Dendritic cell treated with granulocyte-macrophage colony-stimulating factor and Interleukin-4, amounts not matched to agents 40 ng/mL and 50 ng/mL, for 4 days (primary cell): ENCODE measurements at regions not wholly inside any gene's neighbourhood (a gene's known extent, or its start where the extent isn't known, plus 50 kb on each side); places are given as distances from the start of the nearest gene placed in this dataset.

Experiments used
- H3K27ac Mint-ChIP-seq: one replicate; pipeline ENCODE4 v1.8.0; 2022; ENCODE audit warnings: mild to moderate bottlenecking, mixed read lengths
- H3K27me3 Mint-ChIP-seq: one replicate; pipeline ENCODE4 v1.8.0; 2022; ENCODE audit warnings: mild to moderate bottlenecking, mixed read lengths
- H3K36me3 Mint-ChIP-seq: one replicate; pipeline ENCODE4 v1.8.0; 2022; ENCODE audit warnings: low read depth, mixed read lengths
- H3K4me1 Mint-ChIP-seq: one replicate; pipeline ENCODE4 v1.8.0; 2022; ENCODE audit warnings: low read depth, mixed read lengths
- H3K4me3 Mint-ChIP-seq: one replicate; pipeline ENCODE4 v1.8.0; 2022; ENCODE audit warnings: mild to moderate bottlenecking, moderate library complexity, mixed read lengths
- H3K9me3 Mint-ChIP-seq: one replicate; pipeline ENCODE4 v1.8.0; 2022; ENCODE audit warnings: mixed read lengths
- intact Hi-C: fragments of 100-400 bp; cut with micrococcal nuclease; formaldehyde crosslinking; loops from one replicate; pipeline ENCODE4 v1.15.0; 2022

DNA sequence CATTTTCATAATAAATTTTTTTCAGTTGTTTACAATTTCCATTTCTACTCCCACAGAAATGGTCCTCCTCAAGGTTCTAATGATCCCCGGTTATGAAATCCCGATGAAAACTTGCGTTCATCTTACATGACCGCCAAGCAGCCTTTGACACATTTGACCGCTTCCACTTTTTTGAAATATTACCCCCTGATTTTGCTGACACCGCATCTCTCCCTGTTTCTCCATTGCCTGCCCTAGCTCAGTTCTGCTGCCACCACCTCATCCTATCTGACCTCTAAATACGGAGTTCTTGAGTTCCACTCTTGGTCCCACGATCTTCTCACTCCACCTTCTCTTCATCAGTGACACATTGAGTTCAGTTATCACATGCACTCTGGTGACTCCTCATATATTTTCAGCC lies 74.1 kb downstream of the SLC35B3 start:
- no peaks in the 10 kb centered on the region for H3K36me3 Mint-ChIP-seq
- H3K27me3 Mint-ChIP-seq, result no peaks in the 10 kb centered on the region
- no peaks in the 10 kb centered on the region for H3K9me3 Mint-ChIP-seq
- intact Hi-C loops, result no loop called here
- no peaks in the 10 kb centered on the region for H3K4me1 Mint-ChIP-seq
- no peak overlapping the region for H3K27ac Mint-ChIP-seq
- H3K4me3 Mint-ChIP-seq, result no peak overlapping the region

DNA sequence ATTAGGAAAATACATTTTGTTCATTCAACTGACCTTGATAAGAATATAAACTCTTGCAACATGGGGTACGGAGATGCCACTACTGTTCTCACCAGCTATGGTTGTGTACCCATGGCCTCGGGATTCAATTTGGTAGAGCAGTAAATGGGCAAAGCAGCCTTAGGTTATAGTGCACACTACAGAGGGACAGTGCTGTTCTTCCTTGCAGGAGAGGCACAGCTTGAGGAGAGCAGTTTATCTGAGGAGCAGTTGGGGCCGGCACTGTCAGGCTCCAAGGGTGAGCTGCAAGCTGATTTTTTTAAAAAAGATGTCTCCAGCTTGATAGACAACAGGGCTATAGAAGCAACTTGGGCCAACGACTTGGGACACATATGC lies 82.4 kb downstream of the SLC35B3 start:
- H3K9me3 Mint-ChIP-seq, result peaks cover 14% of the 10 kb centered on the region
- no peaks in the 10 kb centered on the region for H3K36me3 Mint-ChIP-seq
- no peak overlapping the region for H3K27ac Mint-ChIP-seq
- intact Hi-C loops, result no loop called here
- H3K4me1 Mint-ChIP-seq, result no peaks in the 10 kb centered on the region
- no peak overlapping the region for H3K4me3 Mint-ChIP-seq
- no peaks in the 10 kb centered on the region for H3K27me3 Mint-ChIP-seq

- no peak overlapping the region for H3K4me3 Mint-ChIP-seq
- H3K27ac Mint-ChIP-seq, result no peak overlapping the region
- peaks cover 14% of the 10 kb centered on the region for H3K9me3 Mint-ChIP-seq
- no peaks in the 10 kb centered on the region for H3K4me1 Mint-ChIP-seq
- H3K36me3 Mint-ChIP-seq, result no peaks in the 10 kb centered on the region
- intact Hi-C loops, result no loop called here
- H3K27me3 Mint-ChIP-seq, result no peaks in the 10 kb centered on the region
Measured at GRCh38 chr6:8352335-8352965, 82.9 kb downstream of the SLC35B3 start.

GRCh38 chr6:8343600-8343999 lies 91.7 kb downstream of the SLC35B3 start:
- H3K9me3 Mint-ChIP-seq, result no peaks in the 10 kb centered on the region
- no peak overlapping the region for H3K4me3 Mint-ChIP-seq
- no peaks in the 10 kb centered on the region for H3K36me3 Mint-ChIP-seq
- intact Hi-C loops, result no loop called here
- H3K27ac Mint-ChIP-seq, result no peak overlapping the region
- H3K4me1 Mint-ChIP-seq, result no peaks in the 10 kb centered on the region
- H3K27me3 Mint-ChIP-seq, result no peaks in the 10 kb centered on the region

- no peaks in the 10 kb centered on the region for H3K4me1 Mint-ChIP-seq
- H3K27me3 Mint-ChIP-seq, result no peaks in the 10 kb centered on the region
- H3K9me3 Mint-ChIP-seq, result no peaks in the 10 kb centered on the region
- no peak overlapping the region for H3K4me3 Mint-ChIP-seq
- no peak overlapping the region for H3K27ac Mint-ChIP-seq
- no peaks in the 10 kb centered on the region for H3K36me3 Mint-ChIP-seq
- intact Hi-C loops, result no loop called here
Measured at GRCh38 chr6:8342241-8342819, 93.0 kb downstream of the SLC35B3 start.

DNA sequence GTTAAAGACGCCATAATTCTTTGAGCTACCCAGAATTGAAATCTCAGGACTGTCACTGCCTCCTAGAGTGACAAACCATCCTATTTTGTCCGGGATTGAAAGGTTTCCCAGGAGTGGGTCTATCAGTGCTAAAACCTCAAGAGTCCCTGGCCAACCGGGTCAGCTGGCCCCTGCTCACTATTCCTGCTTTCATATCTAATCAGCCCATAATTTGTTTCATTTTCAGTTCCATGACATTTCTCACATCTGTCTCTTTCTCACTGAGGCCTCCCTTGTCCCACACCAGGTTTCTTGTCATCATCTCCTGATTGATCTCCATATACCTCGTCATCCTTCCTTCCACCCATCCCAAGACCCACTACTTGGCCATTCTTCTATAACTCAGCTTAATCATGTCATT lies 98.2 kb downstream of the SLC35B3 start:
- Mint-ChIP-seq H3K36me3 (no peaks in the 10 kb centered on the region), H3K4me1 (no peaks in the 10 kb centered on the region), H3K9me3 (no peaks in the 10 kb centered on the region), H3K27me3 (no peaks in the 10 kb centered on the region), H3K27ac (no peak overlapping the region), H3K4me3 (no peak overlapping the region)
- intact Hi-C loops, result no loop called here

GRCh38 chr6:8336406-8337057 lies 98.8 kb downstream of the SLC35B3 start:
- intact Hi-C loops, result no loop called here
- no peak overlapping the region for H3K27ac Mint-ChIP-seq
- no peaks in the 10 kb centered on the region for H3K4me1 Mint-ChIP-seq
- no peak overlapping the region for H3K4me3 Mint-ChIP-seq
- H3K27me3 Mint-ChIP-seq, result no peaks in the 10 kb centered on the region
- no peaks in the 10 kb centered on the region for H3K9me3 Mint-ChIP-seq
- no peaks in the 10 kb centered on the region for H3K36me3 Mint-ChIP-seq

DNA sequence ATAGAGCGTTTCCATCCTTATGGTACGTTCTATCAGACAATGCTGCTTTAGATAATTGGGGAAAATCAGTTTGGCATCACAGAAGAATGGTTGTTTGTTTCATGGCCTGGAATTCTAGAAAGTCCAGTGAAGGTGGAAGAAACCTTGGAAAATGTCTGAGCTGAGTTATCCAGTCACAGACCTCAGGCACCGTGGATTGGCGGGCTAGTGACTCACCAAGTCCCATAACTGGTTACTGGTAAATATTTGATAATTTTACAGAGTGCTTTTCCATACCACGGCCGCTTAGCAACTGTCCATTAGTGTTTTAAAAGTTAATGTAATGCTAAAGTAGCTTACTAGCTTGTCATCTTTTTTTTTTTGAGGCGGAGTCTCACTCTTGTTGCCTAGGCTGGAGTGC lies 99.4 kb downstream of the SLC35B3 start:
- intact Hi-C loops, result no loop called here
- Mint-ChIP-seq H3K27ac (no peak overlapping the region), H3K4me1 (no peaks in the 10 kb centered on the region), H3K36me3 (no peaks in the 10 kb centered on the region), H3K9me3 (no peaks in the 10 kb centered on the region), H3K27me3 (no peaks in the 10 kb centered on the region), H3K4me3 (no peak overlapping the region)

GRCh38 chr6:8335381-8335780 lies 100.0 kb downstream of the SLC35B3 start:
- Mint-ChIP-seq H3K27me3 (no peaks in the 10 kb centered on the region), H3K36me3 (no peaks in the 10 kb centered on the region), H3K27ac (no peak overlapping the region), H3K4me3 (no peak overlapping the region), H3K4me1 (no peaks in the 10 kb centered on the region), H3K9me3 (no peaks in the 10 kb centered on the region)
- intact Hi-C loops, result no loop called here

DNA sequence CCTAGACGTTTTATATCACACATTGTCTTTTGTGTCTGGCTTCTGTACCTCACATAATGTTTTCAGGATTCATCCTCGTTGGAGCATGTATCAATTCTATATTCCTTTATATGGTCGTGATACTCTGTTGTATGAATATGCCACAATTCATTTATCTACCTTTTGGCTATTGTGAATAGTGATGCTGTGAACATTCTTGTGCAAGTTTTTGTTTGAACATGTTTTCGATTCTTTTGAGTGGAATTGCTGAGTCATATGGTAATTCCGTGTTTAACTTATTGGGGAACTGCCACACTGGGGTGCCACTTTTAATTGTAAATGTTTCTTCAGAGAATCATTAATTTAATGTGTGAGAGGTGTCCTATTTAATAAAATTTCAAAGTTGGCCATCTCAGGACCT lies 101.2 kb downstream of the SLC35B3 start:
- H3K4me1 Mint-ChIP-seq, result no peaks in the 10 kb centered on the region
- H3K9me3 Mint-ChIP-seq, result no peaks in the 10 kb centered on the region
- no peak overlapping the region for H3K4me3 Mint-ChIP-seq
- no peaks in the 10 kb centered on the region for H3K36me3 Mint-ChIP-seq
- no peak overlapping the region for H3K27ac Mint-ChIP-seq
- H3K27me3 Mint-ChIP-seq, result no peaks in the 10 kb centered on the region
- intact Hi-C loops, result no loop called here

DNA sequence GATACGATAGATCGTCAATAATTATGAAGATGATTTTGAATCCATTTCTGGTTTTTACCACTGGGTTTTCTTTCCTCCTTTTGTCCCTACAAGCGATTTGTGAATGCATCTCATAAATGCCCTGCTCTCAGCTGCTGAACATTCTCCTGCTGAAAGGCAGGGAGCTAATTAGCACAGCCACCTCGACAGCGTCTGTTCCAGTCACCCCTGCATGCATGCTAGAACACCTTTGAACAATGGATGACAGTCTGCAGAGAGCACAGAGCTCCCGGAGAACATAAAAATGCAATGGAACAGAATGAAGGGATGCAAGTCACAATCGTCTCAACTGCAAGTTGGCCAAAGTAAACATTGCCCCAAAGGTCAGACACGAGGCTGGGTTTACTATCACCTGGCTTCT lies 105.8 kb downstream of the SLC35B3 start:
- no peaks in the 10 kb centered on the region for H3K36me3 Mint-ChIP-seq
- no peaks in the 10 kb centered on the region for H3K4me1 Mint-ChIP-seq
- H3K27me3 Mint-ChIP-seq, result no peaks in the 10 kb centered on the region
- no peaks in the 10 kb centered on the region for H3K9me3 Mint-ChIP-seq
- H3K4me3 Mint-ChIP-seq, result no peak overlapping the region
- intact Hi-C loops, result no loop called here
- H3K27ac Mint-ChIP-seq, result no peak overlapping the region

DNA sequence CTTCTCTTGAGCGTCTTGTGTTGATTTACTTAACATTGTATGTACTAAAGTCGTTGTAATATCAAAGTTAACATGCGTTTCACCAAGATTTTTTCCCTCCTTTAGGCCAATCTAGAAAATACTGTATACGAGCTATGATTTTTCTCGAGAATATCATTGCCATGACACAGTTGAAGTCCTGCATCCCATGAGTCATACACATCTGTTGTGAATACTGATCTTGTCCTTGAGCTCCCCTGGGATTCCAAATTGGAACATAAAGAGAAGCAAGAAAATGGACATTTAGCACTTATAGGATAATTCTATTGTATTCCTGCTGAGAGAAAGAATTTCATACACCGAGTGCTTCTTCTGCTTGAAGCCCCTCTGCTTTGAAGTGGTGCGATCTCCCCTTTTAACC lies 109.6 kb downstream of the SLC35B3 start:
- H3K36me3 Mint-ChIP-seq, result no peaks in the 10 kb centered on the region
- no peak overlapping the region for H3K27ac Mint-ChIP-seq
- peaks cover 10% of the 10 kb centered on the region for H3K9me3 Mint-ChIP-seq
- no peaks in the 10 kb centered on the region for H3K27me3 Mint-ChIP-seq
- H3K4me1 Mint-ChIP-seq, result no peaks in the 10 kb centered on the region
- intact Hi-C loops, result no loop called here
- no peak overlapping the region for H3K4me3 Mint-ChIP-seq

GRCh38 chr6:8322659-8323058 lies 112.7 kb downstream of the SLC35B3 start:
- no peaks in the 10 kb centered on the region for H3K4me1 Mint-ChIP-seq
- intact Hi-C loops, result no loop called here
- no peaks in the 10 kb centered on the region for H3K36me3 Mint-ChIP-seq
- H3K9me3 Mint-ChIP-seq, result peaks cover 10% of the 10 kb centered on the region
- no peaks in the 10 kb centered on the region for H3K27me3 Mint-ChIP-seq
- H3K4me3 Mint-ChIP-seq, result no peak overlapping the region
- no peak overlapping the region for H3K27ac Mint-ChIP-seq

- Mint-ChIP-seq H3K4me3 (no peak overlapping the region), H3K4me1 (no peaks in the 10 kb centered on the region), H3K36me3 (no peaks in the 10 kb centered on the region), H3K27ac (no peak overlapping the region), H3K9me3 (peaks cover 10% of the 10 kb centered on the region), H3K27me3 (no peaks in the 10 kb centered on the region)
- intact Hi-C loops, result no loop called here
Measured at GRCh38 chr6:8321671-8322404, 113.5 kb downstream of the SLC35B3 start.
